ENCODE measurements at regions not wholly inside any gene's neighbourhood (a gene's known extent, or its start where the extent isn't known, plus 50 kb on each side); places are given as distances from the start of the nearest gene placed in this dataset.
"Not testable (repeated sequence)": the region's sequence is repeated elsewhere in the genome, so short reads cannot be mapped to it uniquely, and the experiment has no call there.

DNA sequence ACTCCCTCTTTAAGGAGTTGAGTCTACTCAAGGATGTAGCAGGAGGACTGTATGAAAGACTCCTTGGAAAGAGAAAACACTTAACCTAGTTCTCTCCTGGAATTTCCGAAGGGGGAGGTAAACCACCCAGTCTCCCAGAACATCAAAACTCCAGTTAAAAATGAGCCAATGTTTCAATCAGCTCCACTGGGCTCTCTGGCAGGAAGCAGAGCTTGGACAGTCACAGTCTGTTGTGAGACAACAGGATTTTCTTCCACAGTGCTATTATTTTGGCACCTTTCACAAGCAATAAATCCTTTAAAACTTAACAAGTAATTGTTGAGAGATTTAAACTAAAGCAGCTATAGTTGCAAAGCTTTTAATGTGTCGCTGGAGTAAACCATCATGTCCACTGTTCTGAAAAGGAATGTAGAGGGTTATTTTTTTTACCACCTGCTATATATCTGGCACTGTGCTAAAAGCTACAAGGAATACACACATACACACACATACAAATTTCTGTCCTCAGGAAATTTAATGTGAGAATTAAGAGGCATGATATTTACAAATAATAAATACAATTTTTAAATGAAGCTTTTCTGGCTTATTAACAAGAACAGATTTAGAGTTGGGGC is 229.2 kb upstream of the INTU start:
- intact Hi-C loops (cut with DNase I), result no loop called here
- Histone ChIP-seq H3K27ac (no peak overlapping the region), H3K36me3 (no peaks in the 10 kb centered on the region), H3K4me3 (no peak overlapping the region), H3K4me1 (ENCODE audit: insufficient read depth) (no peaks in the 10 kb centered on the region), H3K27me3 (no peaks in the 10 kb centered on the region), H3K9me3 (no peaks in the 10 kb centered on the region)
- DNase-seq, result no peak
- TF ChIP-seq EP300 (IDR thresholded peaks at IDR 0.05), result no peak
- 17 to 31% (median 29%) methylated on average over 2 of the region's 2 CpGs for WGBS, 3 donors

GRCh38 chr4:127406187-127406586 is 226.6 kb upstream of the INTU start:
- Histone ChIP-seq H3K9me3 (no peaks in the 10 kb centered on the region), H3K27ac (no peak overlapping the region), H3K27me3 (no peaks in the 10 kb centered on the region), H3K36me3 (no peaks in the 10 kb centered on the region), H3K4me1 (ENCODE audit: insufficient read depth) (no peaks in the 10 kb centered on the region), H3K4me3 (no peak overlapping the region)
- intact Hi-C loops (cut with DNase I), result no loop called here
- no peak for DNase-seq
- WGBS, 3 donors, result 30 to 53% (median 35%) methylated on average over 1 of the region's 1 CpG
- TF ChIP-seq EP300 (IDR thresholded peaks at IDR 0.05), result no peak
- TF ChIP-seq CTCF (IDR thresholded peaks at IDR 0.05), result no peak
- no peak for TF ChIP-seq POLR2A (IDR thresholded peaks at IDR 0.05)

DNA sequence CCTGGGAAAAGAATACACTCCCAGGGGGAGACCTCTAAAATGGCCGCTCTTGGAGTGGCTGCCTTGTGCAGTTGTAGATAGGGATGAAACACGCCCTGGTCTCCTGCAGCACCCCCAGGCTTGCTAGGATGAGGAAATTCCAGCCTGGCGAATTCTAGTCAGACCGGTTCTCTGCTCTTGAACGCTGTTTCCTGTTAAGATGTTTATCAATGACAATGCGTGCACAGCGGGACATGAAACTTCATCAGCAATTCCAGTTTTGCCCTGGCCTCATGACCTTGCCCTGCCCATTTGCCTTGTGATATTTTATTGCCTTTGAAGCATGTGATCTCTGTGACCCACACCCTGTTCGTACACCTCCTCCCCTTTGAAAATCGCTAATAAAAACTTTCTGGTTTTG is 225.2 kb upstream of the INTU start:
- 92 to 95% (median 94%) methylated on average over 9 of the region's 9 CpGs for WGBS, 3 donors
- H3K36me3 ChIP-seq; H3K27ac ChIP-seq; intact Hi-C loops (cut with DNase I); H3K27me3 ChIP-seq; H3K4me1 ChIP-seq (ENCODE audit: insufficient read depth); DNase-seq; H3K9me3 ChIP-seq; H3K4me3 ChIP-seq: not testable (repeated sequence)

DNA sequence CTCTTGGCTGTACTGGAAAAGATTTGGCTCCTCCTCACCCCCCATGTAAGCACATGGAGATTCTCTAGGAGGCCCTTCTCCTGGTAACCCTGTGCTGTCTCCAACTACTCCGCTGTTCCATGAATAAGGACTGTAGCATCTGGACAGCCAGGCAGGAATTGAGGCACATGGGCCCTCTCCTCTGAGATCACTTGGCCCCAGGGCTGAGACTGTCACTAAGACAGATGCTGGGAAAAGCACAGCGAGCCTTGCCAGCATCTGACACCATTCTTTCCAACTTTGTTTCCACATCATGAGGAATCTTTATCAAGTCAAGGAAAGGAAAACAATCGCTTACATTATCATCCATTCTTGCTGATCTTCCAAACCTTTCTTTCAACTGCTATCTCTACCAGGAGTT is 222.6 kb upstream of the INTU start:
- Histone ChIP-seq H3K4me1 (ENCODE audit: insufficient read depth) (no peaks in the 10 kb centered on the region), H3K4me3 (no peak overlapping the region), H3K36me3 (no peaks in the 10 kb centered on the region), H3K27me3 (no peaks in the 10 kb centered on the region), H3K27ac (no peak overlapping the region), H3K9me3 (no peaks in the 10 kb centered on the region)
- 51 to 55% (median 55%) methylated on average over 3 of the region's 3 CpGs for WGBS, 3 donors
- peak in 1 of 5 donors; percentile 32 for DNase-seq
- intact Hi-C loops (cut with DNase I), result no loop called here
- TF ChIP-seq POLR2A (IDR thresholded peaks at IDR 0.05) (no peak), CTCF (IDR thresholded peaks at IDR 0.05) (no peak), EP300 (IDR thresholded peaks at IDR 0.05) (no peak)

DNA sequence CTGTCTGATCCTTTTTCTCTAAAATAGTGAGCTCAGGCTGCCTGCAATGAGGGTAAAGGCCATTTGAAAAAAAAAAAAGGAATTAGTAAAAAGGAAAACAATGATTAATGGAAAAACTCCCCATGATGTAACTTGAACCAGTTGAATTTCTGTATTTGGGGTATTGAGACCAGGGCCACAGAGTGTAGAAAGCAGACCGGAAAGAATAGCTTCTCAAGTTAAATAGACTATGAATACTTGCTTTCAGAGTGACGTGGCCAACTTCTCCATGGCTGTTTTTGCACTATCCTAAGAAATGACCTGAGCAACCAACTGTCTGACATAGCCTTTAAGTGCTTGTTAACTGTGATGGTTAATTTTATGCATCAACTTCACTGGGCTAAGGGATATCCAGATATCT is 222.1 kb upstream of the INTU start:
- Histone ChIP-seq H3K4me1 (ENCODE audit: insufficient read depth) (no peaks in the 10 kb centered on the region), H3K27ac (no peak overlapping the region), H3K9me3 (no peaks in the 10 kb centered on the region), H3K4me3 (no peak overlapping the region), H3K36me3 (no peaks in the 10 kb centered on the region), H3K27me3 (no peaks in the 10 kb centered on the region)
- 41 to 88% (median 69%) methylated on average over 2 of the region's 2 CpGs for WGBS, 3 donors
- DNase-seq, result no peak
- no peak for TF ChIP-seq POLR2A (IDR thresholded peaks at IDR 0.05)
- TF ChIP-seq CTCF (IDR thresholded peaks at IDR 0.05), result no peak
- TF ChIP-seq EP300 (IDR thresholded peaks at IDR 0.05), result no peak
- intact Hi-C loops (cut with DNase I), result no loop called here
